22Rv1 (cell line): ENCODE measurements at regions not wholly inside any gene's neighbourhood (a gene's known extent, or its start where the extent isn't known, plus 50 kb on each side); places are given as distances from the start of the nearest gene placed in this dataset.

ENCODE experiments used
- H3K27ac ChIP-seq: fragments of 450-650 bp; 2 replicates; pipeline ENCODE4 v1.5.1; 2017
- CTCF ChIP-seq: fragments of 450-650 bp; IDR thresholded peaks from 2 replicates; pipeline ENCODE4 v1.5.1; 2017; ENCODE audit warnings: mild to moderate bottlenecking
- ZFX ChIP-seq: fragments of 450-650 bp; IDR thresholded peaks from 2 replicates; pipeline ENCODE4 v1.6.1; 2017; ENCODE audit warnings: antibody characterized with exemption, borderline replicate concordance

DNA sequence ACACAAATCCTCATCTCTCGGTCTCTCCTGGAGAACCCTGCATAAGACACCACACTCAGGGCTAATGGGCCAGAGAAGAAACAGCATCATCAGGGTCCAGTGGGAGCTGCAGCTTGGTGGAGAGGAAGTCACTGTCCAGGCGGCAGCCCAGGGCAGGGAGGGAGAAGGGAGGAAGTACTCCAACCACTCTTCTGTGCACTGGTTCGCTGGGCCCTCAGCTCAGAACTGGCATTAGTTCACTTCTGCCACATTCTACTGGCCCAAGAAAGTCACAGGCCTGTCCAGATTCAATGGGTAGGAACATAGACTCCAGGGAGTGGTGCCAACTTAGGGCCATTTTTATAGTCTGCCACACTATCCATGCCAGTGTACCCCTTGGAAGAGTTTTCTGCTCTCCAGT, 169.0 kb downstream of the ABHD5 start:
- no peak for TF ChIP-seq ZFX
- TF ChIP-seq CTCF, result no peak

DNA sequence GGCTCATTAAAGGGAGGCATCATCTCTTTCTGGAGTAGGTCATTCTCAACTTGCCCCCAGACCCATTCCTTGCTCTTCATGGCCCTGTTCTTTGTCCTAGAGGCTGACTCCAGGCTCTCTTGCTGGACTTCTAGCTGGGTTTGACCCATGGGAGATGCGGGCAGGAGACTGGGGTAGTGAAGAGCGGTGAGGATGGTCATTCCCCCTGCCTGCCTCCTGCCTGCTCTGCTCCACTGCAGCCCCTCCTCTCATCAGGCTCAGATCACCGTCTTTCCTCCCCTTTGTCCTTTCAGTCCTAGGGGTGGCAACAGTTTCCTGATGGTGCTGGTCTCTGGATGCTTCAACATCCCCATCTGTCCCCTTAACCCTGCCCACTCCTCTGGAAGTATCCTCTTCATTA, 170.9 kb downstream of the ABHD5 start:
- no peak overlapping the region for H3K27ac ChIP-seq
- TF ChIP-seq CTCF (no peak), ZFX (no peak)

More for the DNA sequence above, 169.0 kb downstream of the ABHD5 start:
- H3K27ac ChIP-seq, result no peak overlapping the region

DNA sequence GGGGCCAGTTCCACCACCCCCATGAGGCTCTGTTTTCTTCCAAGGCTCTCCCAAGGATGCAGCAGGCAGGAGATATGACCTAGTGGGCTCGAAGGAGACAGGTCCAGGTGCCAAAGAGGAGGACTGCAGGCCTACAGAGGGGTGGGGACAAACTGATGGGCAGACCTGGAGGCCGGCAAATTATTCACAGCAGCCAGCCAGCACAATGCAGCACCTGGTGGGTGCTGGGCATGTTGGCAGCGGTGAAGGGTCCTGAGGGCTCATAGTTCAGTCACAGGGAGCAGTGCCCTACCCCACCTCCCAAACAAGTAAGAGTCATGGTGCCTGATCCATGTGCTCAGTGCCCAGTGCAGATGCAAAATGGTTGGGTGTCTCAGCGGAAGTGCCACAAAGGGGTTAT, 171.7 kb downstream of the ABHD5 start:
- TF ChIP-seq CTCF (no peak), ZFX (no peak)
- no peak overlapping the region for H3K27ac ChIP-seq

- no peak for TF ChIP-seq CTCF
- TF ChIP-seq ZFX, result no peak
- no peak overlapping the region for H3K27ac ChIP-seq
These were observed 172.5 kb downstream of the ABHD5 start for GRCh38 chr3:43862992-43863805.

GRCh38 chr3:43863966-43864933, 173.5 kb downstream of the ABHD5 start:
- no peak overlapping the region for H3K27ac ChIP-seq
- no peak for TF ChIP-seq CTCF

- TF ChIP-seq CTCF (no peak), ZFX (no peak)
- no peak overlapping the region for H3K27ac ChIP-seq
These were observed 174.6 kb downstream of the ABHD5 start for GRCh38 chr3:43865351-43865750.
